ENCODE measurements at regions not wholly inside any gene's neighbourhood (a gene's known extent, or its start where the extent isn't known, plus 50 kb on each side); places are given as distances from the start of the nearest gene placed in this dataset.
"Not testable (repeated sequence)": the region's sequence is repeated elsewhere in the genome, so short reads cannot be mapped to it uniquely, and the experiment has no call there.

GRCh38 chr16:26791169-26791568, 275.6 kb upstream of the C16orf82 start:
- DNase-seq (ENCODE audit: low read depth), result no peak

GRCh38 chr16:26795184-26795583, 271.5 kb upstream of the C16orf82 start:
- DNase-seq (ENCODE audit: low read depth), result no peak

GRCh38 chr16:26801628-26802027, 265.1 kb upstream of the C16orf82 start:
- DNase-seq (ENCODE audit: low read depth), result no peak

GRCh38 chr16:26802440-26802839, 264.3 kb upstream of the C16orf82 start:
- no peak for DNase-seq (ENCODE audit: low read depth)

- no peak for DNase-seq (ENCODE audit: low read depth)
Observed at GRCh38 chr16:26802965-26803364, 263.8 kb upstream of the C16orf82 start.

GRCh38 chr16:26806657-26807056, 260.1 kb upstream of the C16orf82 start:
- DNase-seq (ENCODE audit: low read depth), result no peak

GRCh38 chr16:26809461-26809860, 257.3 kb upstream of the C16orf82 start:
- no peak for DNase-seq (ENCODE audit: low read depth)

- no peak for DNase-seq (ENCODE audit: low read depth)
Observed at GRCh38 chr16:26816266-26816665, 250.5 kb upstream of the C16orf82 start.

- DNase-seq (ENCODE audit: low read depth), result no peak
Observed at GRCh38 chr16:26816885-26817571, 249.7 kb upstream of the C16orf82 start.

- no peak for DNase-seq (ENCODE audit: low read depth)
Observed at GRCh38 chr16:26818393-26818792, 248.3 kb upstream of the C16orf82 start.

GRCh38 chr16:26824469-26824868, 242.3 kb upstream of the C16orf82 start:
- no peak for DNase-seq (ENCODE audit: low read depth)

GRCh38 chr16:26826500-26826899, 240.2 kb upstream of the C16orf82 start:
- DNase-seq (ENCODE audit: low read depth), result no peak

- no peak for DNase-seq (ENCODE audit: low read depth)
Observed at GRCh38 chr16:26827386-26827785, 239.3 kb upstream of the C16orf82 start.

GRCh38 chr16:26830428-26831127, 236.1 kb upstream of the C16orf82 start:
- DNase-seq (ENCODE audit: low read depth), result no peak

GRCh38 chr16:26836114-26836513, 230.6 kb upstream of the C16orf82 start:
- DNase-seq (ENCODE audit: low read depth), result not testable (repeated sequence)

GRCh38 chr16:26838931-26839330, 227.8 kb upstream of the C16orf82 start:
- DNase-seq (ENCODE audit: low read depth), result no peak

- DNase-seq (ENCODE audit: low read depth), result no peak
Observed at GRCh38 chr16:26840691-26841090, 226.0 kb upstream of the C16orf82 start.

- DNase-seq (ENCODE audit: low read depth), result no peak
Observed at GRCh38 chr16:26856271-26856670, 210.5 kb upstream of the C16orf82 start.

- DNase-seq (ENCODE audit: low read depth), result no peak
Observed at GRCh38 chr16:26856791-26857190, 209.9 kb upstream of the C16orf82 start.

- no peak for DNase-seq (ENCODE audit: low read depth)
Observed at GRCh38 chr16:26857371-26857770, 209.4 kb upstream of the C16orf82 start.

GRCh38 chr16:26860506-26860905, 206.2 kb upstream of the C16orf82 start:
- DNase-seq (ENCODE audit: low read depth), result no peak

- DNase-seq (ENCODE audit: low read depth), result no peak
Observed at GRCh38 chr16:26863931-26864330, 202.8 kb upstream of the C16orf82 start.

- not testable (repeated sequence) for DNase-seq (ENCODE audit: low read depth)
Observed at GRCh38 chr16:26874318-26874717, 192.4 kb upstream of the C16orf82 start.

GRCh38 chr16:26877421-26877820, 189.3 kb upstream of the C16orf82 start:
- DNase-seq (ENCODE audit: low read depth), result no peak
